Activated CD4-positive, alpha-beta memory T cell treated with anti-CD3 and anti-CD28 coated beads, Interleukin-2, amount 10 ng/mL, durations not matched to agents 7 days and 5 days (primary cell): ENCODE measurements at regions not wholly inside any gene's neighbourhood (a gene's known extent, or its start where the extent isn't known, plus 50 kb on each side); places are given as distances from the start of the nearest gene placed in this dataset.

ENCODE experiments used
- CTCF ChIA-PET: fragments of 350-600 bp; sonication (Branson Sonifier 250); formaldehyde crosslinking; loops from one replicate; lab custom pipeline; 2021; ENCODE audit warnings: antibody characterized with exemption, inconsistent platforms; lab: Charles Lee
- POLR2A ChIA-PET: fragments of 350-600 bp; sonication (Branson Sonifier 250); formaldehyde crosslinking; loops from one replicate; lab custom pipeline; 2021; ENCODE audit warnings: antibody characterized with exemption; lab: Charles Lee
- DNase-seq: peaks from one replicate; pipeline ENCODE4 v3.0.0-alpha.2; 2020
- H3K27ac Mint-ChIP-seq: one replicate; pipeline ENCODE4 v1.8.0; 2021; ENCODE audit warnings: mild to moderate bottlenecking, mixed read lengths
- H3K27me3 Mint-ChIP-seq: one replicate; pipeline ENCODE4 v1.8.0; 2021; ENCODE audit warnings: mixed read lengths
- H3K36me3 Mint-ChIP-seq: one replicate; pipeline ENCODE4 v1.8.0; 2021; ENCODE audit warnings: low read depth, mixed read lengths
- H3K4me1 Mint-ChIP-seq: one replicate; pipeline ENCODE4 v1.8.0; 2021; ENCODE audit warnings: mixed read lengths
- H3K4me3 Mint-ChIP-seq: one replicate; pipeline ENCODE4 v1.8.0; 2021; ENCODE audit warnings: mild to moderate bottlenecking, mixed read lengths
- H3K9me3 Mint-ChIP-seq: one replicate; pipeline ENCODE4 v1.8.0; 2021; ENCODE audit warnings: mixed read lengths

GRCh38 chrX:122464341-122464740 lies 719.7 kb upstream of the GRIA3 start:
- H3K27ac Mint-ChIP-seq: no peak overlapping the region
- ChIA-PET POLR2A (no interaction called here), CTCF (no interaction called here)
- DNase-seq: no peak
- H3K4me1 Mint-ChIP-seq: no peaks in the 10 kb centered on the region
- H3K9me3 Mint-ChIP-seq: no peaks in the 10 kb centered on the region
- no peak overlapping the region for H3K4me3 Mint-ChIP-seq
- no peaks in the 10 kb centered on the region for H3K27me3 Mint-ChIP-seq
- no peaks in the 10 kb centered on the region for H3K36me3 Mint-ChIP-seq

- Mint-ChIP-seq H3K9me3 (no peaks in the 10 kb centered on the region), H3K36me3 (no peaks in the 10 kb centered on the region), H3K27me3 (no peaks in the 10 kb centered on the region), H3K4me1 (no peaks in the 10 kb centered on the region), H3K4me3 (no peak overlapping the region), H3K27ac (no peak overlapping the region)
- ChIA-PET POLR2A (no interaction called here), CTCF (no interaction called here)
- DNase-seq: no peak
Measured at GRCh38 chrX:122475306-122475705, 708.8 kb upstream of the GRIA3 start.

GRCh38 chrX:122500556-122500955 lies 683.5 kb upstream of the GRIA3 start:
- Mint-ChIP-seq H3K4me3 (no peak overlapping the region), H3K27me3 (no peaks in the 10 kb centered on the region), H3K36me3 (no peaks in the 10 kb centered on the region), H3K9me3 (peaks cover 2% of the 10 kb centered on the region), H3K4me1 (no peaks in the 10 kb centered on the region), H3K27ac (no peak overlapping the region)
- ChIA-PET CTCF (no interaction called here), POLR2A (no interaction called here)
- no peak for DNase-seq

- no peaks in the 10 kb centered on the region for H3K27me3 Mint-ChIP-seq
- no peak overlapping the region for H3K4me3 Mint-ChIP-seq
- ChIA-PET CTCF (no interaction called here), POLR2A (no interaction called here)
- DNase-seq: no peak
- H3K36me3 Mint-ChIP-seq: no peaks in the 10 kb centered on the region
- H3K9me3 Mint-ChIP-seq: no peaks in the 10 kb centered on the region
- no peak overlapping the region for H3K27ac Mint-ChIP-seq
- no peaks in the 10 kb centered on the region for H3K4me1 Mint-ChIP-seq
Measured at GRCh38 chrX:122501652-122502051, 682.4 kb upstream of the GRIA3 start.

GRCh38 chrX:122504026-122504425 lies 680.1 kb upstream of the GRIA3 start:
- ChIA-PET CTCF (no interaction called here), POLR2A (no interaction called here)
- Mint-ChIP-seq H3K36me3 (no peaks in the 10 kb centered on the region), H3K4me3 (no peak overlapping the region), H3K27ac (no peak overlapping the region), H3K27me3 (no peaks in the 10 kb centered on the region), H3K4me1 (no peaks in the 10 kb centered on the region), H3K9me3 (peaks cover under 1% of the 10 kb centered on the region)
- no peak for DNase-seq

GRCh38 chrX:122512561-122513072 lies 671.5 kb upstream of the GRIA3 start:
- ChIA-PET POLR2A (no interaction called here), CTCF (no interaction called here)
- Mint-ChIP-seq H3K9me3 (peaks cover 2% of the 10 kb centered on the region), H3K36me3 (no peaks in the 10 kb centered on the region), H3K4me3 (no peak overlapping the region), H3K27me3 (no peaks in the 10 kb centered on the region), H3K4me1 (no peaks in the 10 kb centered on the region), H3K27ac (no peak overlapping the region)
- DNase-seq: no peak

- H3K27me3 Mint-ChIP-seq: no peaks in the 10 kb centered on the region
- H3K36me3 Mint-ChIP-seq: no peaks in the 10 kb centered on the region
- ChIA-PET POLR2A (no interaction called here), CTCF (no interaction called here)
- H3K4me1 Mint-ChIP-seq: no peaks in the 10 kb centered on the region
- no peak overlapping the region for H3K27ac Mint-ChIP-seq
- no peaks in the 10 kb centered on the region for H3K9me3 Mint-ChIP-seq
- no peak for DNase-seq
- no peak overlapping the region for H3K4me3 Mint-ChIP-seq
Measured at GRCh38 chrX:122517786-122518185, 666.3 kb upstream of the GRIA3 start.

- Mint-ChIP-seq H3K4me1 (no peaks in the 10 kb centered on the region), H3K27me3 (no peaks in the 10 kb centered on the region), H3K4me3 (no peak overlapping the region), H3K9me3 (no peaks in the 10 kb centered on the region), H3K27ac (no peak overlapping the region), H3K36me3 (no peaks in the 10 kb centered on the region)
- ChIA-PET CTCF (no interaction called here), POLR2A (no interaction called here)
- no peak for DNase-seq
Measured at GRCh38 chrX:122545778-122546177, 638.3 kb upstream of the GRIA3 start.

- no peaks in the 10 kb centered on the region for H3K9me3 Mint-ChIP-seq
- H3K4me1 Mint-ChIP-seq: no peaks in the 10 kb centered on the region
- DNase-seq: no peak
- no peaks in the 10 kb centered on the region for H3K36me3 Mint-ChIP-seq
- ChIA-PET CTCF (no interaction called here), POLR2A (no interaction called here)
- no peaks in the 10 kb centered on the region for H3K27me3 Mint-ChIP-seq
- no peak overlapping the region for H3K4me3 Mint-ChIP-seq
- no peak overlapping the region for H3K27ac Mint-ChIP-seq
Measured at GRCh38 chrX:122546269-122546668, 637.8 kb upstream of the GRIA3 start.

GRCh38 chrX:122552286-122552800 lies 631.7 kb upstream of the GRIA3 start:
- CTCF ChIA-PET: no interaction called here
- no peak overlapping the region for H3K4me3 Mint-ChIP-seq
- no peak for DNase-seq
- H3K27ac Mint-ChIP-seq: no peak overlapping the region
- no peaks in the 10 kb centered on the region for H3K36me3 Mint-ChIP-seq
- no peaks in the 10 kb centered on the region for H3K4me1 Mint-ChIP-seq
- peaks cover 6% of the 10 kb centered on the region for H3K9me3 Mint-ChIP-seq
- POLR2A ChIA-PET: no interaction called here
- H3K27me3 Mint-ChIP-seq: no peaks in the 10 kb centered on the region

- no peak overlapping the region for H3K4me3 Mint-ChIP-seq
- H3K36me3 Mint-ChIP-seq: no peaks in the 10 kb centered on the region
- H3K9me3 Mint-ChIP-seq: peaks cover 6% of the 10 kb centered on the region
- ChIA-PET POLR2A (no interaction called here), CTCF (no interaction called here)
- H3K4me1 Mint-ChIP-seq: no peaks in the 10 kb centered on the region
- no peak for DNase-seq
- H3K27me3 Mint-ChIP-seq: no peaks in the 10 kb centered on the region
- no peak overlapping the region for H3K27ac Mint-ChIP-seq
Measured at GRCh38 chrX:122555925-122556324, 628.2 kb upstream of the GRIA3 start.

GRCh38 chrX:122565952-122566351 lies 618.1 kb upstream of the GRIA3 start:
- POLR2A ChIA-PET: no interaction called here
- CTCF ChIA-PET: no interaction called here
- DNase-seq: no peak
- no peaks in the 10 kb centered on the region for H3K27me3 Mint-ChIP-seq
- no peak overlapping the region for H3K4me3 Mint-ChIP-seq
- no peaks in the 10 kb centered on the region for H3K9me3 Mint-ChIP-seq
- H3K4me1 Mint-ChIP-seq: no peaks in the 10 kb centered on the region
- H3K27ac Mint-ChIP-seq: no peak overlapping the region
- H3K36me3 Mint-ChIP-seq: no peaks in the 10 kb centered on the region

GRCh38 chrX:122566401-122566800 lies 617.7 kb upstream of the GRIA3 start:
- POLR2A ChIA-PET: no interaction called here
- Mint-ChIP-seq H3K4me3 (no peak overlapping the region), H3K4me1 (no peaks in the 10 kb centered on the region), H3K9me3 (no peaks in the 10 kb centered on the region), H3K27me3 (no peaks in the 10 kb centered on the region), H3K27ac (no peak overlapping the region), H3K36me3 (no peaks in the 10 kb centered on the region)
- no peak for DNase-seq
- CTCF ChIA-PET: no interaction called here

- no peaks in the 10 kb centered on the region for H3K36me3 Mint-ChIP-seq
- no peak overlapping the region for H3K4me3 Mint-ChIP-seq
- H3K4me1 Mint-ChIP-seq: no peaks in the 10 kb centered on the region
- ChIA-PET CTCF (no interaction called here), POLR2A (no interaction called here)
- H3K27me3 Mint-ChIP-seq: no peaks in the 10 kb centered on the region
- DNase-seq: no peak
- H3K9me3 Mint-ChIP-seq: no peaks in the 10 kb centered on the region
- no peak overlapping the region for H3K27ac Mint-ChIP-seq
Measured at GRCh38 chrX:122567911-122568310, 616.2 kb upstream of the GRIA3 start.
